ENCODE measurements at regions not wholly inside any gene's neighbourhood (a gene's known extent, or its start where the extent isn't known, plus 50 kb on each side); places are given as distances from the start of the nearest gene placed in this dataset.
A peak's percentile ranks its signal among the peaks of the same experiment; 100 is the strongest.

- intact Hi-C loops (cut with DNase I) = no loop called here
- TF ChIP-seq CTCF (IDR thresholded peaks at IDR 0.05) (no peak), POLR2A (IDR thresholded peaks at IDR 0.05) (no peak), POLR2AphosphoS5 (IDR thresholded peaks at IDR 0.05; ENCODE audit: insufficient read depth in 1 of 2, low read depth in 1 of 2) (no peak)
- Histone ChIP-seq H3K4me3 (no peak overlapping the region), H3K9me3 (no peaks in the 10 kb centered on the region), H3K4me1 (no peaks in the 10 kb centered on the region), H3K27ac (no peak overlapping the region), H3K27me3 (no peaks in the 10 kb centered on the region), H3K36me3 (no peaks in the 10 kb centered on the region)
- peak in 1 of 2 donors; percentile 49 for DNase-seq (ENCODE audit: extremely low spot score in 2 of 2)
Observed at GRCh38 chr18:49704334-49704733, 109.0 kb downstream of the ACAA2 start.

GRCh38 chr18:49701190-49701589, 112.1 kb downstream of the ACAA2 start:
- no peaks in the 10 kb centered on the region for H3K36me3 ChIP-seq
- no peaks in the 10 kb centered on the region for H3K27me3 ChIP-seq
- DNase-seq (ENCODE audit: extremely low spot score in 2 of 2) = no peak
- H3K9me3 ChIP-seq = no peaks in the 10 kb centered on the region
- intact Hi-C loops (cut with DNase I) = no loop called here
- TF ChIP-seq POLR2A (IDR thresholded peaks at IDR 0.05) (no peak), POLR2AphosphoS5 (IDR thresholded peaks at IDR 0.05; ENCODE audit: insufficient read depth in 1 of 2, low read depth in 1 of 2) (no peak), CTCF (IDR thresholded peaks at IDR 0.05) (no peak)
- no peak overlapping the region for H3K4me3 ChIP-seq
- no peaks in the 10 kb centered on the region for H3K4me1 ChIP-seq
- no peak overlapping the region for H3K27ac ChIP-seq

- intact Hi-C loops (cut with DNase I) = no loop called here
- DNase-seq (ENCODE audit: extremely low spot score in 2 of 2) = no peak
- Histone ChIP-seq H3K9me3 (no peaks in the 10 kb centered on the region), H3K4me1 (no peaks in the 10 kb centered on the region), H3K27ac (no peak overlapping the region), H3K27me3 (no peaks in the 10 kb centered on the region), H3K36me3 (no peaks in the 10 kb centered on the region), H3K4me3 (no peak overlapping the region)
- TF ChIP-seq CTCF (IDR thresholded peaks at IDR 0.05) = no peak
- TF ChIP-seq POLR2A (IDR thresholded peaks at IDR 0.05) = no peak
- TF ChIP-seq POLR2AphosphoS5 (IDR thresholded peaks at IDR 0.05; ENCODE audit: insufficient read depth in 1 of 2, low read depth in 1 of 2) = no peak
Observed at GRCh38 chr18:49699303-49699702, 114.0 kb downstream of the ACAA2 start.

GRCh38 chr18:49698525-49699025, 114.8 kb downstream of the ACAA2 start:
- TF ChIP-seq POLR2AphosphoS5 (IDR thresholded peaks at IDR 0.05; ENCODE audit: insufficient read depth in 1 of 2, low read depth in 1 of 2) (no peak), POLR2A (IDR thresholded peaks at IDR 0.05) (no peak), CTCF (IDR thresholded peaks at IDR 0.05) (no peak)
- no peak for DNase-seq (ENCODE audit: extremely low spot score in 2 of 2)
- Histone ChIP-seq H3K4me1 (no peaks in the 10 kb centered on the region), H3K27ac (no peak overlapping the region), H3K4me3 (no peak overlapping the region), H3K27me3 (no peaks in the 10 kb centered on the region), H3K9me3 (no peaks in the 10 kb centered on the region), H3K36me3 (no peaks in the 10 kb centered on the region)
- intact Hi-C loops (cut with DNase I) = no loop called here

GRCh38 chr18:49697757-49698524, 115.4 kb downstream of the ACAA2 start:
- no peak for TF ChIP-seq POLR2AphosphoS5 (IDR thresholded peaks at IDR 0.05; ENCODE audit: insufficient read depth in 1 of 2, low read depth in 1 of 2)
- no peak for TF ChIP-seq CTCF (IDR thresholded peaks at IDR 0.05)
- TF ChIP-seq POLR2A (IDR thresholded peaks at IDR 0.05) = no peak
- no peaks in the 10 kb centered on the region for H3K4me1 ChIP-seq
- no peaks in the 10 kb centered on the region for H3K27me3 ChIP-seq
- DNase-seq (ENCODE audit: extremely low spot score in 2 of 2) = peak in 1 of 2 donors; percentile 71
- H3K36me3 ChIP-seq = no peaks in the 10 kb centered on the region
- H3K4me3 ChIP-seq = no peak overlapping the region
- no peaks in the 10 kb centered on the region for H3K9me3 ChIP-seq
- no peak overlapping the region for H3K27ac ChIP-seq
- intact Hi-C loops (cut with DNase I) = no loop called here

All from vagina (tissue), 2 donors.